ENCODE measurements at regions not wholly inside any gene's neighbourhood (a gene's known extent, or its start where the extent isn't known, plus 50 kb on each side); places are given as distances from the start of the nearest gene placed in this dataset.

DNA sequence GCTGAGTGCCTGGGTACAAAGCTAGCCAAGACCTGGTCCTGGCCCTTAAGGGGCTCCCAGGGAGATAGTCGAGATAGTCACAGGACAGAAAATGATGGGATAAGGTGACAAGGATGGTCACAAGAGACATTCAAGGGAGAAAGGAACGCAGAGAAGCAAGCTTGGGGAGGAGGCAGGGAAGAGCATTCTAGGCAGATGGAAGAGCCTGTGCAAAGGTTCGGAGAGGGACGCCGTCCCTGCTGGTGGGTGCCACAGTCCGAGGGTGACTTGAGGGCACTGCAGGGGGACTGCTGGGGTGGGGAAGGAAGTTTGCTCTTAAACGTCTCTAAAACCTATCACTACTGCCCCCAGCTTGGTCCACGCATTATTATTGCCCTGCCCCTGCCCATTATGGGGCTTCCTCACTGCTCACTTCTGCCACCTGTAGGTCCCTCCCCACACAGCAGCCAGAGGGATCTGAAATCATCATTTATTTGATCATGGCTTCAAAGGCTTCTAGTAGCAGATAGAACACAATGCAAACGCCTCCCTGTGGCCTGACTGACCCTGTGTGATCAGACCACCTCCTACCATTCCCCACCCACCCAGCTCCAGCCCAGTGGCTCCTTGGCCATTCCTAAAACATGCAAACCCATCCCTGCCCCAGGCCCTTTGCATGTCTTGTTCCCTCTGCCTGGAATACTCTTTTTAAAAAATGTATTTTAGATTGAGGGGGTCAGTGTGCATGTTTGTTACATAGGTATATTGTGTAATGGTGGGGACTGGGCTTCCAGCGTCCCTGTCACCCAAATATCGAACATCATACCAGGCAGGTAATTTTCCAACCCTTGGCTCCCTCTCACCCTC lies 60.3 kb downstream of the RMI2 start:
- Histone ChIP-seq H3K27me3 (ENCODE audit: insufficient read depth, insufficient read length) (no peaks in the 10 kb centered on the region), H3K4me3 (ENCODE audit: insufficient read length, low read depth) (no peak overlapping the region), H3K9ac (ENCODE audit: insufficient read length, low read depth) (no peak overlapping the region), H3K4me1 (ENCODE audit: insufficient read depth, insufficient read length) (peaks cover 13% of the 10 kb centered on the region), H3K36me3 (ENCODE audit: insufficient read depth, insufficient read length, low read length) (no peaks in the 10 kb centered on the region), H3K9me3 (ENCODE audit: insufficient read depth, low read length) (no peaks in the 10 kb centered on the region)
- no peak for TF ChIP-seq YY1 (IDR thresholded peaks at IDR 0.05; ENCODE audit: insufficient read depth, insufficient read length)
- DNase-seq (ENCODE audit: low read depth, low spot score): no peak

GRCh38 chr16:11406177-11406560 lies 60.9 kb downstream of the RMI2 start:
- Histone ChIP-seq H3K4me1 (ENCODE audit: insufficient read depth, insufficient read length) (peaks cover 12% of the 10 kb centered on the region), H3K9me3 (ENCODE audit: insufficient read depth, low read length) (no peaks in the 10 kb centered on the region), H3K36me3 (ENCODE audit: insufficient read depth, insufficient read length, low read length) (no peaks in the 10 kb centered on the region), H3K4me3 (ENCODE audit: insufficient read length, low read depth) (no peak overlapping the region), H3K27me3 (ENCODE audit: insufficient read depth, insufficient read length) (no peaks in the 10 kb centered on the region), H3K9ac (ENCODE audit: insufficient read length, low read depth) (no peak overlapping the region)
- TF ChIP-seq ZNF274 (IDR thresholded peaks at IDR 0.05; ENCODE audit: low read depth, low read length): no peak
- no peak for TF ChIP-seq SUZ12 (IDR thresholded peaks at IDR 0.05; ENCODE audit: extremely low read depth, insufficient read depth, insufficient read length)
- no peak for TF ChIP-seq YY1 (IDR thresholded peaks at IDR 0.05; ENCODE audit: insufficient read depth, insufficient read length)
- no peak for DNase-seq (ENCODE audit: low read depth, low spot score)

DNA sequence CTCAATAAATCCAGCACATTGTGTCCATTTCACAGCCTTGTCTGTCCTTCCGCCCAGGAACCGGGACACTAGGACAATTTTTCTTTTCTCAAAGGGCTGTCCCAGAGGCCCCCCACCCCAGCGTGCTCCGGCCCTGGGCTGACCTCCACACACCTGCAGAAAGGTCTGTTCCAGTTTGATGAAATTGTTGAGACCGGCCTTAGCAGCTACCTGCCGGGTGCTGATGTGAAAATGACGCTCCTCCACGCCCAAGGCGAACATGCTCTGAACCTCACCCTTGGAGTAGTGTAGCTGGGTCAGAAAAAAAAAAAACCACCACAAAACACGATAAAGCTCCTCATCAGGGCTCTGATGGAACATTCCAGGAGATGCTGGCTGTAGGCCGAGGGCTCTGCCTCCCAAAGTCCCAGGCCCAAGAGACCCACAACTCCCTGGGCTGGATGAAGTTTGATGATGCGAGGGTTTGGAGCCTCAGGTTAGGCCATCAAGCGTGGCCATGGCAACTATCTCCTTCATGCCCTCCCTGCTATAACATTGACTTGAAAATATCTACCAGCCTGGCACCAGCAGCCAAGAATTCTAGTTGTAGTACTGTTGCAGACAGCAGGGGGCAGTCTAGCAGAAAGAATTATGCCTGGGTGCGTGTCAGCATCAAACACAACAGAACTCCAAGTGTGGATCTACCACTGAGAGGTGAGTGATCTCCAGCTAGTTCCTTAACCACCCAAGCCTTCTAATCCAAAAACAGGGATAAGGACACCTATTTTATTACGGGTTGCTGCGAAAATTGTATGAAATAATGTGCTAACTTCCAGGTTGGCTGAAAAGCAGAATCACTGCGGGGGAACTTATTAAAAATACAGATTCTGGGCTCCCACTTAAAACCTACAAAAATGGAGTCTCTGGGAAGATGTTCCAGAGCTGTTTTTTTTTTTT lies 62.1 kb downstream of the RMI2 start:
- H3K9ac ChIP-seq (ENCODE audit: insufficient read length, low read depth): no peak overlapping the region
- no peaks in the 10 kb centered on the region for H3K9me3 ChIP-seq (ENCODE audit: insufficient read depth, low read length)
- no peak overlapping the region for H3K4me3 ChIP-seq (ENCODE audit: insufficient read length, low read depth)
- H3K27me3 ChIP-seq (ENCODE audit: insufficient read depth, insufficient read length): no peaks in the 10 kb centered on the region
- H3K4me1 ChIP-seq (ENCODE audit: insufficient read depth, insufficient read length): peaks cover under 1% of the 10 kb centered on the region
- DNase-seq (ENCODE audit: low read depth, low spot score): peak; percentile 72
- H3K36me3 ChIP-seq (ENCODE audit: insufficient read depth, insufficient read length, low read length): no peaks in the 10 kb centered on the region
- no peak for TF ChIP-seq YY1 (IDR thresholded peaks at IDR 0.05; ENCODE audit: insufficient read depth, insufficient read length)
- no peak for TF ChIP-seq SUZ12 (IDR thresholded peaks at IDR 0.05; ENCODE audit: extremely low read depth, insufficient read depth, insufficient read length)
- no peak for TF ChIP-seq ZNF274 (IDR thresholded peaks at IDR 0.05; ENCODE audit: low read depth, low read length)

DNA sequence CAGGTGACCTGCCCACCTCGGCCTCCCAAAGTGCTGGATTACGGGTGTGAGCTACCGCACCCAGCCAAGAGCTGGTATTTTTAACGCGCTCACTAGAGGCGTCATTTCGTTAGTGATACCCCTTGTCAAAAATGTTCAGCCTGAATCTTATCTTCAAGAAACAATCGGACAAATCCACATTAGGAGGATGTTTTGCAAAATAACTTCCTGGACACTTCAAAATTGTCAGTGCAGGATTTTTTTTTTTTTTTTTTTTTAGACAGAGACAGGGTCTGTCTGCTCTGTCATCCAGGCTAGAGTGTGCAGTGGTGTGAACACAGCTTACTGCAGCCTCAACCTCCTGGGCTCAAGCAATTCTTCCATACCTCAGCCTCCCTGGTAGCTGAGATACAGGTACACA lies 63.0 kb downstream of the RMI2 start:
- no peak for DNase-seq (ENCODE audit: low read depth, low spot score)
- TF ChIP-seq SUZ12 (IDR thresholded peaks at IDR 0.05; ENCODE audit: extremely low read depth, insufficient read depth, insufficient read length) (no peak), ZNF274 (IDR thresholded peaks at IDR 0.05; ENCODE audit: low read depth, low read length) (no peak), YY1 (IDR thresholded peaks at IDR 0.05; ENCODE audit: insufficient read depth, insufficient read length) (no peak)
- H3K4me3 ChIP-seq (ENCODE audit: insufficient read length, low read depth): no peak overlapping the region
- no peaks in the 10 kb centered on the region for H3K27me3 ChIP-seq (ENCODE audit: insufficient read depth, insufficient read length)
- no peaks in the 10 kb centered on the region for H3K4me1 ChIP-seq (ENCODE audit: insufficient read depth, insufficient read length)
- H3K9ac ChIP-seq (ENCODE audit: insufficient read length, low read depth): no peak overlapping the region
- no peaks in the 10 kb centered on the region for H3K9me3 ChIP-seq (ENCODE audit: insufficient read depth, low read length)
- no peaks in the 10 kb centered on the region for H3K36me3 ChIP-seq (ENCODE audit: insufficient read depth, insufficient read length, low read length)

- DNase-seq (ENCODE audit: low read depth, low spot score): no peak
- Histone ChIP-seq H3K9ac (ENCODE audit: insufficient read length, low read depth) (no peak overlapping the region), H3K27me3 (ENCODE audit: insufficient read depth, insufficient read length) (no peaks in the 10 kb centered on the region), H3K36me3 (ENCODE audit: insufficient read depth, insufficient read length, low read length) (no peaks in the 10 kb centered on the region), H3K4me3 (ENCODE audit: insufficient read length, low read depth) (no peak overlapping the region), H3K4me1 (ENCODE audit: insufficient read depth, insufficient read length) (peaks cover 3% of the 10 kb centered on the region), H3K9me3 (ENCODE audit: insufficient read depth, low read length) (no peaks in the 10 kb centered on the region)
- no peak for TF ChIP-seq ZNF274 (IDR thresholded peaks at IDR 0.05; ENCODE audit: low read depth, low read length)
Measured at GRCh38 chr16:11409398-11409797, 64.1 kb downstream of the RMI2 start.

- Histone ChIP-seq H3K36me3 (ENCODE audit: insufficient read depth, insufficient read length, low read length) (no peaks in the 10 kb centered on the region), H3K9ac (ENCODE audit: insufficient read length, low read depth) (no peak overlapping the region), H3K9me3 (ENCODE audit: insufficient read depth, low read length) (no peaks in the 10 kb centered on the region), H3K27me3 (ENCODE audit: insufficient read depth, insufficient read length) (no peaks in the 10 kb centered on the region), H3K4me1 (ENCODE audit: insufficient read depth, insufficient read length) (peaks cover 13% of the 10 kb centered on the region), H3K4me3 (ENCODE audit: insufficient read length, low read depth) (no peak overlapping the region)
- DNase-seq (ENCODE audit: low read depth, low spot score): no peak
- TF ChIP-seq YY1 (IDR thresholded peaks at IDR 0.05; ENCODE audit: insufficient read depth, insufficient read length) (no peak), SUZ12 (IDR thresholded peaks at IDR 0.05; ENCODE audit: extremely low read depth, insufficient read depth, insufficient read length) (no peak), ZNF274 (IDR thresholded peaks at IDR 0.05; ENCODE audit: low read depth, low read length) (no peak)
Measured at GRCh38 chr16:11410376-11411058, 65.3 kb downstream of the RMI2 start.

DNA sequence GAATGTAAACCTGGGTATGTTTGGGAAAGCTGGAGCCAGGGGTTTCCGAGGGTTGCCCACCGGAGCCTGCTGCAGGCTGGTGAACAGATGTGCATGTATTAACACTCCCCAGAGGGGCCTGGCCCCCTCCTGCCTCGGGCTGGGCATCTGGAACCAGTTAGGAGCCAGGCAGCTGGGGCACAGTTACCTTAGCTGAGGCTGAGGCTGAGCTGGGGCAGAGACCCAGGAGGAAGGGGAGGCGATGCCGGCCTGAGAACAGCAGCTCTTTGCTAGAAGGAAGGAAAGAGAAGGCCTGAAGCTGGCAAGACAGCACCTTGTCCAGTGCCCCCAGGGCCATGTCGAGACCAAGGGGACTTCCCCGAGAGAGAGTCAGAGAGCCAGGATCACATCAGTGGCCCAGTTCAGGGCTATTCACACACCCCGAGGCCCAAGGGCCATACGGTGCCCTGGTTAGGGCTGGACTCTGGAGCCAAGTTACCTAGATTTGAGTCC lies 65.8 kb downstream of the RMI2 start:
- Histone ChIP-seq H3K27me3 (ENCODE audit: insufficient read depth, insufficient read length) (no peaks in the 10 kb centered on the region), H3K9me3 (ENCODE audit: insufficient read depth, low read length) (no peaks in the 10 kb centered on the region), H3K36me3 (ENCODE audit: insufficient read depth, insufficient read length, low read length) (no peaks in the 10 kb centered on the region), H3K4me1 (ENCODE audit: insufficient read depth, insufficient read length) (peaks cover 16% of the 10 kb centered on the region), H3K9ac (ENCODE audit: insufficient read length, low read depth) (no peak overlapping the region), H3K4me3 (ENCODE audit: insufficient read length, low read depth) (no peak overlapping the region)
- DNase-seq (ENCODE audit: low read depth, low spot score): no peak
- TF ChIP-seq ZNF274 (IDR thresholded peaks at IDR 0.05; ENCODE audit: low read depth, low read length) (no peak), YY1 (IDR thresholded peaks at IDR 0.05; ENCODE audit: insufficient read depth, insufficient read length) (no peak), SUZ12 (IDR thresholded peaks at IDR 0.05; ENCODE audit: extremely low read depth, insufficient read depth, insufficient read length) (no peak)
